Endothelial cell of umbilical vein (primary cell): ENCODE measurements at regions not wholly inside any gene's neighbourhood (a gene's known extent, or its start where the extent isn't known, plus 50 kb on each side); places are given as distances from the start of the nearest gene placed in this dataset.

Experiments used
- BruUV-seq: library from RNA; stranded (reverse); fragments of 400-500 nt; replicated peaks from 2 replicates; lab custom pipeline; 2021; lab: Mats Ljungman, UMichigan
- CTCF ChIA-PET: fragments of 300-600, 350-600 bp; sonication (Branson Sonifier 250); formaldehyde crosslinking; loops from one replicate; lab custom pipeline; 2021; ENCODE audit warnings: antibody characterized with exemption, inconsistent platforms; lab: Charles Lee
- POLR2A ChIA-PET: fragments of 300-600, 350-600 bp; sonication (Branson Sonifier 250); formaldehyde crosslinking; loops from one replicate; lab custom pipeline; 2021; ENCODE audit warnings: antibody characterized with exemption, inconsistent platforms; lab: Charles Lee
- DNase-seq: peaks from one replicate; pipeline ENCODE4 v3.0.0-alpha.2; 2011; ENCODE audit warnings: low read depth, low spot score
- FAIRE-seq: peaks from 2 replicates; lab custom pipeline; 2011; peaks lifted over from hg19 to GRCh38; lab: Jason Lieb, UNC
- H2AFZ ChIP-seq: 2 replicates; pipeline ENCODE4 v1.6.0; 2012; ENCODE audit warnings: low read depth, low read length, control low read depth, inconsistent platforms
- H3K27ac ChIP-seq: 2 replicates; pipeline ENCODE4 v1.5.1; 2011; ENCODE audit warnings: low read depth, mild to moderate bottlenecking, control low read depth, low read length, moderate library complexity; ENCODE audit not compliant: insufficient read depth
- H3K27me3 ChIP-seq, 2 experiments: 2 replicates each; pipeline versions ENCODE4 v1.6.0 to v1.6.1; 2011; ENCODE audit warnings: low read length in 2 of 2, mixed read lengths in 1 of 2; ENCODE audit not compliant: control insufficient read depth in 2 of 2, insufficient read depth in 2 of 2
- H3K36me3 ChIP-seq, 2 experiments: 2 replicates in 1 of 2; 3 replicates in 1 of 2; pipeline ENCODE4 v1.5.1; 2011; ENCODE audit warnings: low read length in 2 of 2, mild to moderate bottlenecking in 1 of 2, moderate library complexity in 1 of 2; ENCODE audit not compliant: control insufficient read depth in 2 of 2, insufficient read depth in 2 of 2; ENCODE audit errors: extremely low read depth in 1 of 2
- H3K4me1 ChIP-seq: 3 replicates; pipeline ENCODE4 v1.5.1; 2011; ENCODE audit warnings: mild to moderate bottlenecking, low read length; ENCODE audit not compliant: control insufficient read depth, insufficient read depth; ENCODE audit errors: extremely low read depth
- H3K4me2 ChIP-seq: 2 replicates; pipeline ENCODE4 v1.6.1; 2011; ENCODE audit warnings: low read length, control low read depth, mixed read lengths; ENCODE audit not compliant: insufficient read depth
- H3K4me3 ChIP-seq, 3 experiments: fragments of 200-600 bp in 1 of 3; sonication (generic), shearing (Covaris generic) in 1 of 3; replicated peaks in 1 of 3; 2 replicates each; pipeline ENCODE4 v1.5.1; 2011 to 2016; ENCODE audit warnings: control low read depth in 3 of 3, low read length in 3 of 3, mild to moderate bottlenecking in 2 of 3, inconsistent platforms in 1 of 3, low read depth in 1 of 3, moderate library complexity in 1 of 3; ENCODE audit not compliant: insufficient read depth in 1 of 3
- H3K79me2 ChIP-seq: 2 replicates; pipeline ENCODE4 v1.6.0; 2012; ENCODE audit warnings: low read length, inconsistent platforms; ENCODE audit not compliant: control insufficient read depth, insufficient read depth
- H3K9ac ChIP-seq: replicated peaks from 2 replicates; pipeline ENCODE3; 2011; ENCODE audit warnings: low read length, control low read depth; ENCODE audit not compliant: insufficient read depth; ENCODE audit errors: extremely low read depth
- H3K9me1 ChIP-seq: replicated peaks from 3 replicates; pipeline ENCODE4 v1.6.0; 2011; ENCODE audit warnings: mild to moderate bottlenecking, low read length; ENCODE audit not compliant: control insufficient read depth, insufficient read depth; ENCODE audit errors: extremely low read depth
- H3K9me3 ChIP-seq: replicated peaks from 2 replicates; pipeline ENCODE4 v1.5.1; 2012; ENCODE audit warnings: low read length, inconsistent platforms; ENCODE audit not compliant: control insufficient read depth, insufficient read depth
- H4K20me1 ChIP-seq: replicated peaks from 2 replicates; pipeline ENCODE3; 2011; ENCODE audit warnings: mild to moderate bottlenecking, low read length; ENCODE audit not compliant: control insufficient read depth, insufficient read depth; ENCODE audit errors: extremely low read depth
- CTCF ChIP-seq, 2 donors: IDR thresholded peaks; 1 replicate in 1 of 2; 2 replicates in 1 of 2; pipeline ENCODE4 v1.5.1; 2011; ENCODE audit warnings: low read length in 2 of 2, mild to moderate bottlenecking in 2 of 2, moderate library complexity in 2 of 2, control low read depth in 1 of 2, inconsistent platforms in 1 of 2, low read depth in 1 of 2; ENCODE audit not compliant: insufficient read depth in 1 of 2; ENCODE audit errors: extremely low read depth in 1 of 2
- EZH2 ChIP-seq: IDR thresholded peaks from 2 replicates; pipeline ENCODE4 v1.6.1; 2012; ENCODE audit warnings: borderline replicate concordance, low read depth, mild to moderate bottlenecking, moderate library complexity, low read length, inconsistent platforms; ENCODE audit not compliant: severe bottlenecking
- FOS ChIP-seq: IDR thresholded peaks from 2 replicates; pipeline ENCODE4 v1.6.1; 2011; ENCODE audit warnings: mild to moderate bottlenecking, low read length, moderate library complexity, borderline replicate concordance; ENCODE audit not compliant: insufficient read depth
- GATA2 ChIP-seq: IDR thresholded peaks from 2 replicates; pipeline ENCODE4 v1.7.0; 2011; ENCODE audit warnings: low read depth, mild to moderate bottlenecking, moderate library complexity, mixed read lengths, low read length; ENCODE audit not compliant: insufficient read length, insufficient read depth
- JUN ChIP-seq: IDR thresholded peaks from 2 replicates; pipeline ENCODE4 v1.6.1; 2011; ENCODE audit warnings: borderline replicate concordance, low read depth; ENCODE audit not compliant: insufficient read length, insufficient read depth
- MAX ChIP-seq: IDR thresholded peaks from 2 replicates; pipeline ENCODE4 v1.6.1; 2011; ENCODE audit not compliant: insufficient read depth, insufficient read length
- MYC ChIP-seq: IDR thresholded peaks from one replicate; pipeline ENCODE4 v1.6.1; 2011; ENCODE audit warnings: mild to moderate bottlenecking, low read depth, low read length
- POLR2A ChIP-seq: IDR thresholded peaks from 2 replicates; pipeline ENCODE4 v1.6.1; 2012; ENCODE audit warnings: low read depth, mild to moderate bottlenecking, control low read depth, low read length
- POLR2AphosphoS5 ChIP-seq: IDR thresholded peaks from 2 replicates; pipeline ENCODE4 v1.6.1; 2012; ENCODE audit warnings: low read depth, mild to moderate bottlenecking, control low read depth, low read length, moderate library complexity; ENCODE audit not compliant: insufficient read depth
- dilution Hi-C: fragments of 300-500 bp; cut with MboI; formaldehyde crosslinking; loops from one replicate; pipeline ENCODE4 v1.15.0; 2019; ENCODE audit warnings: low sequenced_read_pairs; ENCODE audit not compliant: extremely low pct_ligation_motif_present
- intact Hi-C: fragments of 100-400 bp; cut with micrococcal nuclease; formaldehyde crosslinking; loops from one replicate; pipeline ENCODE4 v1.10.0; 2022

GRCh38 chr1:98546319-98546718 lies 115.2 kb upstream of the SNX7 start:
- intact Hi-C loops = no loop called here
- no peak overlapping the region for H2AFZ ChIP-seq
- CTCF ChIA-PET = no interaction called here
- no peak overlapping the region for H3K4me3 ChIP-seq
- no peaks in the 10 kb centered on the region for H3K79me2 ChIP-seq
- H3K9me3 ChIP-seq = no peaks in the 10 kb centered on the region
- no peaks in the 10 kb centered on the region for H3K36me3 ChIP-seq
- no peaks in the 10 kb centered on the region for H3K4me1 ChIP-seq
- no peaks in the 10 kb centered on the region for H3K9me1 ChIP-seq
- H3K27me3 ChIP-seq = peaks cover 1 to 4% of the 10 kb centered on the region in 2 experiments
- dilution Hi-C loops = no loop called here
- no peak for FAIRE-seq
- H4K20me1 ChIP-seq = no peaks in the 10 kb centered on the region
- TF ChIP-seq POLR2AphosphoS5 = no peak
- TF ChIP-seq EZH2 = no peak
- TF ChIP-seq MAX = no peak
- no peak for TF ChIP-seq FOS
- no peak for TF ChIP-seq JUN
- TF ChIP-seq CTCF (IDR thresholded peaks at IDR 0.05; ENCODE audit: extremely low read depth in 1 of 2, insufficient read depth in 1 of 2, low read depth in 1 of 2, low read length in 2 of 2) = no peak
- no peak for TF ChIP-seq GATA2
- no peak for TF ChIP-seq POLR2A
- no peak for TF ChIP-seq MYC
- DNase-seq = no peak
- no peak overlapping the region for H3K27ac ChIP-seq
- POLR2A ChIA-PET = no interaction called here
- no peak overlapping the region for H3K9ac ChIP-seq
- no TSS peak for BruUV-seq
- H3K4me2 ChIP-seq = no peak overlapping the region
